ENCODE measurements at regions not wholly inside any gene's neighbourhood (a gene's known extent, or its start where the extent isn't known, plus 50 kb on each side); places are given as distances from the start of the nearest gene placed in this dataset.

- TF ChIP-seq, protein P1, sequence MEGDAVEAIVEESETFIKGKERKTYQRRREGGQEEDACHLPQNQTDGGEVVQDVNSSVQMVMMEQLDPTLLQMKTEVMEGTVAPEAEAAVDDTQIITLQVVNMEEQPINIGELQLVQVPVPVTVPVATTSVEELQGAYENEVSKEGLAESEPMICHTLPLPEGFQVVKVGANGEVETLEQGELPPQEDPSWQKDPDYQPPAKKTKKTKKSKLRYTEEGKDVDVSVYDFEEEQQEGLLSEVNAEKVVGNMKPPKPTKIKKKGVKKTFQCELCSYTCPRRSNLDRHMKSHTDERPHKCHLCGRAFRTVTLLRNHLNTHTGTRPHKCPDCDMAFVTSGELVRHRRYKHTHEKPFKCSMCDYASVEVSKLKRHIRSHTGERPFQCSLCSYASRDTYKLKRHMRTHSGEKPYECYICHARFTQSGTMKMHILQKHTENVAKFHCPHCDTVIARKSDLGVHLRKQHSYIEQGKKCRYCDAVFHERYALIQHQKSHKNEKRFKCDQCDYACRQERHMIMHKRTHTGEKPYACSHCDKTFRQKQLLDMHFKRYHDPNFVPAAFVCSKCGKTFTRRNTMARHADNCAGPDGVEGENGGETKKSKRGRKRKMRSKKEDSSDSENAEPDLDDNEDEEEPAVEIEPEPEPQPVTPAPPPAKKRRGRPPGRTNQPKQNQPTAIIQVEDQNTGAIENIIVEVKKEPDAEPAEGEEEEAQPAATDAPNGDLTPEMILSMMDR (IDR thresholded peaks at IDR 0.05), result no peak
Observed at GRCh38 chr3:145739926-145740325, 421.1 kb downstream of the PLOD2 start.

DNA sequence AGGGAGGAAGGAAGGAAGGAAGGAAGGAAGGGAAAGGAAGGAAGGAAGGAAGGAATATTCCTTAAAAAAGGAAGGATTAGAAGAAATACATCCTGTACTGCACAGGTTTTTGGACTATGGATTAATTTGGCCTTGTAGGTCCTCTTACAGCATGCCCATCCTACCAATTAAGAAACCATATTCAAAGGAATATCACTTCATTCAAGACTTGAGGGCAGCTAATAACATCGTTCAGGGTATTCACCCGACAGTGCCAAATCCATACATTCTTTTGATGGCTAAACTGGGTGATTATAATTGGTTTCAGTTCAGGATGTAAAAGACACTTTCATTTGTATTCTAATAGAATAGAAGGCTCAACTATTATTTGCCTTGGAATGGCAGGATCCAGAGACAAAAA is 410.3 kb downstream of the PLOD2 start:
- H3K36me3 ChIP-seq, result no peaks in the 10 kb centered on the region

More at GRCh38 chr3:145739926-145740325, 421.1 kb downstream of the PLOD2 start:
- no peak overlapping the region for H3K27ac ChIP-seq
- no peaks in the 10 kb centered on the region for H3K4me1 ChIP-seq (ENCODE audit: control insufficient read depth in 1 of 2, low read depth in 2 of 2)
- H3K27me3 ChIP-seq (replicated peaks; ENCODE audit: insufficient read depth), result no peaks in the 10 kb centered on the region
- no peaks in the 10 kb centered on the region for H3K9me3 ChIP-seq
- no peak overlapping the region for H3K4me3 ChIP-seq
- ATAC-seq (ENCODE audit: insufficient number of reproducible peaks, low FRiP score, low read depth) (no peak), DNase-seq (ENCODE audit: low spot score) (no peak)
- H3K36me3 ChIP-seq, result no peaks in the 10 kb centered on the region

GRCh38 chr3:145752576-145752975 is 408.4 kb downstream of the PLOD2 start:
- no peaks in the 10 kb centered on the region for H3K9me3 ChIP-seq

More for the DNA sequence above, 410.3 kb downstream of the PLOD2 start:
- peaks cover 0 to 5% of the 10 kb centered on the region in 2 donors for H3K4me1 ChIP-seq (ENCODE audit: control insufficient read depth in 1 of 2, low read depth in 2 of 2)
- no peak overlapping the region for H3K27ac ChIP-seq
- no peak overlapping the region for H3K4me3 ChIP-seq
- ATAC-seq (ENCODE audit: insufficient number of reproducible peaks, low FRiP score, low read depth) (no peak), DNase-seq (ENCODE audit: low spot score) (no peak)
- H3K27me3 ChIP-seq (replicated peaks; ENCODE audit: insufficient read depth), result no peaks in the 10 kb centered on the region
- TF ChIP-seq, protein P1 (IDR thresholded peaks at IDR 0.05), result no peak
- H3K9me3 ChIP-seq, result no peaks in the 10 kb centered on the region

DNA sequence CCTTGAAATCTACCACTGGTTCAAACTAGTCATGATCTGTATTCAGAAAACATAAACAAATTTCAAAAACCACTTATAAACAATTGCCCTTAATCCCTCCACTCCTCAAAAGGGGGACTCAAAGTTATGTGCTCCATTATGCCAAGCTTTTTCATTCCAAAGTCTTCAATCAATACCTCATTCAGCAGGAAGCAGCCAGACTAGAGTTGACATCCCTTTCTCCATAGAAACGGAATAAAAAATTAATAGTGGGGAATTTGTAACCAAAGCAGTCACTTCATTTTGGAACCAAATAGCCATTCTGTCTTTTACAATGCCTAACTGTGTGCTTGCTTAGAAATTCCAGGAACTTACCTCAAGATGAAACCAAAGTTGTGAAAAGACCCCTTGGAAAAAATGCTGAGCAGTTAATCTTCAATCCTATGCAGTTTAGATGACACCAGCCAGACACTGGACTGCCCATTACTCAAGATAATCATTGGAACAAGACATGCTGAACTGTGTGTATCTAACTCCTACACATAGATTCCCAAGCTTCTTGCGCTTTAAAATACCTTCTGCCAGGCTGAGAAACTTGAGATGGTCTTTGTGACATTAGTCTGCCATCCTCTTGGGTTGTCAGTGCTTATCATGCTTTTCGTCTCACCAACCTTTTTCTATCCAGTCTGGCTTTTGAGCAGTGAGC is 406.2 kb downstream of the PLOD2 start:
- ATAC-seq (ENCODE audit: insufficient number of reproducible peaks, low FRiP score, low read depth), result no peak
- Histone ChIP-seq H3K4me1 (ENCODE audit: control insufficient read depth in 1 of 2, low read depth in 2 of 2) (peaks cover 0 to 5% of the 10 kb centered on the region in 2 donors), H3K4me3 (no peak overlapping the region), H3K9me3 (no peaks in the 10 kb centered on the region), H3K27me3 (replicated peaks; ENCODE audit: insufficient read depth) (no peaks in the 10 kb centered on the region), H3K36me3 (no peaks in the 10 kb centered on the region), H3K27ac (no peak overlapping the region)
- TF ChIP-seq, protein P1 (IDR thresholded peaks at IDR 0.05), result no peak
- no peak for DNase-seq (ENCODE audit: low spot score)

More at GRCh38 chr3:145752576-145752975, 408.4 kb downstream of the PLOD2 start:
- H3K27me3 ChIP-seq (replicated peaks; ENCODE audit: insufficient read depth), result no peaks in the 10 kb centered on the region
- H3K36me3 ChIP-seq, result no peaks in the 10 kb centered on the region
- H3K27ac ChIP-seq, result no peak overlapping the region
- DNase-seq (ENCODE audit: low spot score) (no peak), ATAC-seq (ENCODE audit: insufficient number of reproducible peaks, low FRiP score, low read depth) (no peak)
- no peak overlapping the region for H3K4me3 ChIP-seq
- TF ChIP-seq, protein P1 (IDR thresholded peaks at IDR 0.05), result no peak
- peaks cover 0 to 5% of the 10 kb centered on the region in 2 donors for H3K4me1 ChIP-seq (ENCODE audit: control insufficient read depth in 1 of 2, low read depth in 2 of 2)

GRCh38 chr3:145760036-145760435 is 400.9 kb downstream of the PLOD2 start:
- Histone ChIP-seq H3K4me3 (no peak overlapping the region), H3K27ac (no peak overlapping the region), H3K27me3 (replicated peaks; ENCODE audit: insufficient read depth) (no peaks in the 10 kb centered on the region), H3K4me1 (ENCODE audit: control insufficient read depth in 1 of 2, low read depth in 2 of 2) (no peaks in the 10 kb centered on the region), H3K36me3 (no peaks in the 10 kb centered on the region), H3K9me3 (no peaks in the 10 kb centered on the region)
- no peak for DNase-seq (ENCODE audit: low spot score)
- TF ChIP-seq, protein P1 (IDR thresholded peaks at IDR 0.05), result no peak
- no peak for ATAC-seq (ENCODE audit: insufficient number of reproducible peaks, low FRiP score, low read depth)
